HCT116 (cell line): ENCODE measurements at regions not wholly inside any gene's neighbourhood (a gene's known extent, or its start where the extent isn't known, plus 50 kb on each side); places are given as distances from the start of the nearest gene placed in this dataset.

Experiments used
- ATAC-seq: fragments of 200-7000 bp; cut with Tn5 transposase; 2 replicates; pipeline ENCODE4 v1.9.1; 2020; ENCODE audit warnings: mild to moderate bottlenecking, moderate library complexity
- BruUV-seq: library from RNA; stranded (reverse); fragments of 400-500 nt; replicated peaks from 2 replicates; lab custom pipeline; 2021; lab: Mats Ljungman, UMichigan
- CTCF ChIA-PET: fragments of 300-600 bp; sonication (Branson Sonifier 250); formaldehyde crosslinking; loops from one replicate; lab custom pipeline; 2021; ENCODE audit warnings: antibody characterized with exemption; lab: Charles Lee
- POLR2A ChIA-PET: fragments of 300-600, 350-600 bp; sonication (Branson Sonifier 250); formaldehyde crosslinking; loops from one replicate; lab custom pipeline; 2021; ENCODE audit warnings: antibody characterized with exemption; lab: Charles Lee
- RAD21 ChIA-PET, 2 experiments: fragments of 300-600 bp; sonication (Branson Sonifier 250); formaldehyde crosslinking; loops; one replicate each; lab custom pipeline; 2023; ENCODE audit warnings: low total read pairs in 2 of 2; ENCODE audit not compliant: uncharacterized antibody in 2 of 2, unreplicated experiment in 2 of 2, low non-redundant PET in 1 of 2; lab: Charles Lee
- DNase-seq: peaks from one replicate; pipeline ENCODE4 v3.0.0-alpha.2; 2010; ENCODE audit warnings: low read depth, low spot score
- H2AFZ ChIP-seq: fragments of 200-600 bp; shearing (Covaris generic), sonication (generic); 2 replicates; pipeline ENCODE4 v1.6.1; 2017; ENCODE audit warnings: low read depth, mixed run types, mixed read lengths, antibody characterized with exemption, low read length; ENCODE audit not compliant: poor library complexity, severe bottlenecking
- H3K27ac ChIP-seq: 2 replicates; pipeline ENCODE4 v1.5.1; 2012; ENCODE audit warnings: low read depth, low read length
- H3K27me3 ChIP-seq: fragments of 200-600 bp; sonication (generic); 2 replicates; pipeline ENCODE4 v1.6.1; 2016; ENCODE audit warnings: mixed run types, low read length, mixed read lengths; ENCODE audit not compliant: insufficient read depth
- H3K36me3 ChIP-seq, 2 experiments: fragments of 200-500 bp in 1 of 2; fragments of 200-600 bp in 1 of 2; sonication (Bioruptor generic) in 1 of 2; sonication (generic) in 1 of 2; 2 replicates each; pipeline versions ENCODE4 v1.5.1 to v1.6.1; 2014 to 2016; ENCODE audit warnings: low read length in 2 of 2, inconsistent platforms in 1 of 2, mixed read lengths in 1 of 2, mixed run types in 1 of 2; ENCODE audit not compliant: insufficient read depth in 2 of 2, control insufficient read depth in 1 of 2
- H3K4me1 ChIP-seq, 2 experiments: fragments of 200-600 bp in 1 of 2; sonication (generic) in 1 of 2; 2 replicates each; pipeline versions ENCODE4 v1.5.1 to v1.6.1; 2012 to 2017; ENCODE audit warnings: low read length in 2 of 2, inconsistent platforms in 1 of 2, mild to moderate bottlenecking in 1 of 2, mixed read lengths in 1 of 2, mixed run types in 1 of 2, moderate library complexity in 1 of 2; ENCODE audit not compliant: insufficient read depth in 2 of 2, control insufficient read depth in 1 of 2
- H3K4me2 ChIP-seq: fragments of 200-600 bp; sonication (generic); 2 replicates; pipeline ENCODE4 v1.6.1; 2017; ENCODE audit warnings: mixed run types, low read length, mixed read lengths
- H3K4me3 ChIP-seq, 2 experiments: fragments of 200-600 bp in 1 of 2; sonication (generic) in 1 of 2; replicated peaks in 1 of 2; 2 replicates each; pipeline ENCODE4 v1.5.1; 2011 to 2016; ENCODE audit warnings: low read length in 2 of 2, control low read depth in 1 of 2, low read depth in 1 of 2, mild to moderate bottlenecking in 1 of 2, mixed read lengths in 1 of 2, mixed run types in 1 of 2
- H3K79me2 ChIP-seq: fragments of 200-600 bp; sonication (generic); 2 replicates; pipeline ENCODE4 v1.6.1; 2017; ENCODE audit warnings: mild to moderate bottlenecking, mixed run types, low read length, moderate library complexity, mixed read lengths; ENCODE audit not compliant: insufficient read depth
- H3K9ac ChIP-seq: fragments of 200-600 bp; sonication (generic); 2 replicates; pipeline ENCODE4 v1.6.1; 2016; ENCODE audit warnings: low read length, mixed read lengths
- H3K9me2 ChIP-seq: fragments of 200-600 bp; sonication (generic), shearing (Covaris generic); 2 replicates; pipeline ENCODE4 v1.6.1; 2017; ENCODE audit warnings: mixed run types, mild to moderate bottlenecking, moderate library complexity; ENCODE audit not compliant: insufficient read depth
- H3K9me3 ChIP-seq, 2 experiments: fragments of 200-500 bp in 1 of 2; fragments of 200-600 bp in 1 of 2; sonication (Bioruptor generic) in 1 of 2; sonication (generic) in 1 of 2; 2 replicates each; pipeline ENCODE4 v1.6.1; 2014 to 2017; ENCODE audit warnings: low read length in 2 of 2, mixed read lengths in 2 of 2, inconsistent platforms in 1 of 2, low read depth in 1 of 2, mild to moderate bottlenecking in 1 of 2, mixed run types in 1 of 2, moderate library complexity in 1 of 2; ENCODE audit not compliant: control insufficient read depth in 1 of 2, insufficient read depth in 1 of 2
- H4K20me1 ChIP-seq: fragments of 200-600 bp; sonication (generic), shearing (Covaris generic); 2 replicates; pipeline ENCODE4 v1.6.1; 2017; ENCODE audit warnings: mixed run types, mild to moderate bottlenecking, moderate library complexity; ENCODE audit not compliant: insufficient read depth
- CTCF ChIP-seq, 3 experiments: fragments of 200-600 bp in 1 of 3; sonication (generic) in 1 of 3; IDR thresholded peaks in 2 of 3; conservative IDR thresholded peaks in 1 of 3; 2 replicates each; pipeline ENCODE4 v1.5.1; 2012 to 2017; ENCODE audit warnings: low read depth in 2 of 3, low read length in 2 of 3, antibody characterized with exemption in 1 of 3, borderline replicate concordance in 1 of 3, control low read depth in 1 of 3, mild to moderate bottlenecking in 1 of 3, mixed read lengths in 1 of 3, mixed run types in 1 of 3, moderate library complexity in 1 of 3; ENCODE audit not compliant: insufficient read depth in 1 of 3
- EZH2phosphoT487 ChIP-seq: fragments of 200-600 bp; IDR thresholded peaks from 2 replicates; pipeline ENCODE4 v1.6.1; 2018; ENCODE audit warnings: antibody characterized with exemption, borderline replicate concordance
- MAX ChIP-seq: IDR thresholded peaks from 2 replicates; pipeline ENCODE4 v1.6.1; 2012
- POLR2AphosphoS5 ChIP-seq: IDR thresholded peaks from 2 replicates; pipeline ENCODE4 v1.6.1; 2011; ENCODE audit warnings: mild to moderate bottlenecking, low read depth, low read length, moderate library complexity
- REST ChIP-seq: IDR thresholded peaks from 2 replicates; pipeline ENCODE4 v1.6.1; 2012; ENCODE audit warnings: low read depth
- SP1 ChIP-seq: IDR thresholded peaks from 2 replicates; pipeline ENCODE4 v1.6.1; 2012; ENCODE audit warnings: low read depth
- SRF ChIP-seq: IDR thresholded peaks from 2 replicates; pipeline ENCODE4 v1.6.1; 2012; ENCODE audit warnings: low read depth
- ZFX ChIP-seq: fragments of 450-650 bp; IDR thresholded peaks from 2 replicates; pipeline ENCODE4 v1.6.1; 2017
- ZNF274 ChIP-seq: fragments of 200-500 bp; sonication (Bioruptor generic); IDR thresholded peaks from 2 replicates; pipeline ENCODE4 v1.6.1; 2014; ENCODE audit warnings: mild to moderate bottlenecking, low read depth, low read length, inconsistent platforms
- intact Hi-C: fragments of 100-400 bp; cut with micrococcal nuclease; formaldehyde crosslinking; loops from 2 replicates; pipeline ENCODE4 v1.10.0; 2022

- POLR2A ChIA-PET, result no interaction called here
Observed at GRCh38 chr5:147986134-147986757, 77.5 kb upstream of the SPINK5 start.

More at GRCh38 chr5:147986134-147986757, 77.5 kb upstream of the SPINK5 start:
- H3K9me2 ChIP-seq, result no peaks in the 10 kb centered on the region
- H3K9ac ChIP-seq, result no peak overlapping the region
- intact Hi-C loops, result no loop called here
- no peak for TF ChIP-seq ZNF274
- no peak for TF ChIP-seq SRF
- TF ChIP-seq SP1, result no peak
- no peak for TF ChIP-seq MAX
- TF ChIP-seq CTCF (IDR thresholded peaks at IDR 0.05 in 2 of 3, conservative IDR thresholded peaks at IDR 0.05 in 1 of 3; ENCODE audit: borderline replicate concordance in 1 of 3, insufficient read depth in 1 of 3, low read depth in 2 of 3, low read length in 2 of 3), result no peak
- TF ChIP-seq EZH2phosphoT487, result no peak
- TF ChIP-seq ZFX, result no peak
- TF ChIP-seq REST, result no peak
- TF ChIP-seq POLR2AphosphoS5, result no peak
- no peaks in the 10 kb centered on the region; the same call in 1 of the 2 replicates for H4K20me1 ChIP-seq
- H3K27me3 ChIP-seq, result no peaks in the 10 kb centered on the region
- no peak overlapping the region for H3K4me3 ChIP-seq
- H3K4me1 ChIP-seq, result no peaks in the 10 kb centered on the region
- H3K9me3 ChIP-seq, result no peaks in the 10 kb centered on the region
- no peaks in the 10 kb centered on the region for H3K79me2 ChIP-seq
- ATAC-seq, result no peak
- ChIA-PET CTCF (no interaction called here), RAD21 (no interaction called here)
- H3K27ac ChIP-seq, result no peak overlapping the region
- no peaks in the 10 kb centered on the region for H3K36me3 ChIP-seq
- no TSS peak for BruUV-seq
- H3K4me2 ChIP-seq, result no peak overlapping the region
- DNase-seq, result no peak
- H2AFZ ChIP-seq, result no peak overlapping the region
